OCI-LY3 (cell line): ENCODE measurements at regions not wholly inside any gene's neighbourhood (a gene's known extent, or its start where the extent isn't known, plus 50 kb on each side); places are given as distances from the start of the nearest gene placed in this dataset.
"Not testable (repeated sequence)": the region's sequence is repeated elsewhere in the genome, so short reads cannot be mapped to it uniquely, and the experiment has no call there.

Source experiments
- CTCF ChIP-seq: fragments of 200-600, 300-600 bp; sonication (generic); IDR thresholded peaks from 2 replicates; pipeline ENCODE4 v1.5.1; 2014; ENCODE audit warnings: antibody characterized with exemption, low read length, low read depth
- EZH2phosphoT487 ChIP-seq: fragments of 200-600 bp; shearing (Covaris generic); IDR thresholded peaks from 2 replicates; pipeline ENCODE4 v1.6.1; 2018; ENCODE audit warnings: antibody characterized with exemption, mixed run types, low read depth

DNA sequence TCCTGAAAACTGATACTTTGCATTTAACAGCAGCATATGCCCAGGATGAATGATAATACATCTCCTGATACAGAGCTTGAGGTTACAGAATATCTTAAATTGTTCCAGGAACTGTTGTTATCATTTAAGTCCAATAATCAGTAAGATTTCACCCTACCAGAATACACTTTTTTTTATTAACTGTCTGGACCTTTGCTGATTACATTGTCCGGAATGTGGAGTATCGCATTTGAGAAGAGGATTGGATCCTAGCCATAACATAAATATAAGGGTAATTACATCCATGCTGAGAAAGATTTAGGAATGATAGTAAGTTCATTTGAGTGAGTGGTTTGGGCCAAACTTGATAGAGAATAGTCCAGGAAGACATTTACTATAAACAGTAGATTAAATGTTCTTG lies 112.2 kb upstream of the FBXO28 start:
- TF ChIP-seq CTCF, EZH2phosphoT487: not testable (repeated sequence)
